MM.1S (cell line): ENCODE measurements at regions not wholly inside any gene's neighbourhood (a gene's known extent, or its start where the extent isn't known, plus 50 kb on each side); places are given as distances from the start of the nearest gene placed in this dataset.

Experiments
- DNase-seq: peaks from one replicate; pipeline ENCODE4 v3.0.0-alpha.2; 2015
- H2AFZ ChIP-seq: fragments of 300-600 bp; sonication (generic); 2 replicates; pipeline ENCODE4 v1.6.0; 2016; ENCODE audit warnings: antibody characterized with exemption, low read length
- H3F3A ChIP-seq: fragments of 300-600 bp; sonication (generic); 2 replicates; pipeline ENCODE4 v1.6.1; 2016; ENCODE audit warnings: mild to moderate bottlenecking, antibody characterized with exemption, low read length, moderate library complexity, mixed read lengths; ENCODE audit not compliant: insufficient read depth
- H3K27ac ChIP-seq: fragments of 300-600 bp; sonication (generic); 2 replicates; pipeline ENCODE4 v1.5.1; 2016; ENCODE audit warnings: mild to moderate bottlenecking, low read length
- H3K27me3 ChIP-seq: fragments of 300-600 bp; sonication (generic); replicated peaks from 2 replicates; pipeline ENCODE4 v1.6.0; 2016; ENCODE audit warnings: low read length; ENCODE audit not compliant: insufficient read depth
- H3K36me3 ChIP-seq: fragments of 300-600 bp; sonication (generic); replicated peaks from 2 replicates; pipeline ENCODE4 v1.6.1; 2016; ENCODE audit warnings: mild to moderate bottlenecking, low read length, mixed read lengths; ENCODE audit not compliant: insufficient read depth
- H3K4me1 ChIP-seq: fragments of 300-600 bp; sonication (generic); 2 replicates; pipeline ENCODE4 v1.6.1; 2016; ENCODE audit warnings: low read length, mixed read lengths
- H3K4me2 ChIP-seq: fragments of 300-600 bp; sonication (generic); 2 replicates; pipeline ENCODE4 v1.6.0; 2016; ENCODE audit warnings: low read depth, low read length
- H3K4me3 ChIP-seq: fragments of 300-600 bp; sonication (generic); 2 replicates; pipeline ENCODE4 v1.5.1; 2016; ENCODE audit warnings: low read length, mixed read lengths
- H3K79me2 ChIP-seq: fragments of 300-600 bp; sonication (generic); 2 replicates; pipeline ENCODE4 v1.6.1; 2016; ENCODE audit warnings: mixed run types, low read length, mixed read lengths
- H3K9ac ChIP-seq: fragments of 300-600 bp; sonication (generic); 2 replicates; pipeline ENCODE4 v1.6.1; 2016; ENCODE audit warnings: low read length, mixed read lengths
- H3K9me2 ChIP-seq: fragments of 300-600 bp; sonication (generic); replicated peaks from 2 replicates; pipeline ENCODE4 v1.6.1; 2016; ENCODE audit warnings: mild to moderate bottlenecking, low read length, mixed read lengths; ENCODE audit not compliant: insufficient read depth
- H3K9me3 ChIP-seq: fragments of 300-600 bp; sonication (generic); replicated peaks from 2 replicates; pipeline ENCODE4 v1.6.1; 2016; ENCODE audit warnings: mild to moderate bottlenecking, low read length, mixed read lengths; ENCODE audit not compliant: insufficient read depth
- H4K20me1 ChIP-seq: fragments of 300-600 bp; sonication (generic); 2 replicates; pipeline ENCODE4 v1.6.1; 2016; ENCODE audit warnings: mild to moderate bottlenecking, low read length, moderate library complexity, mixed read lengths; ENCODE audit not compliant: insufficient read depth
- CTCF ChIP-seq: fragments of 300-600 bp; sonication (generic); IDR thresholded peaks from 2 replicates; pipeline ENCODE4 v1.5.1; 2016; ENCODE audit warnings: antibody characterized with exemption, low read length, mixed read lengths
- EZH2 ChIP-seq: fragments of 300-600 bp; sonication (generic); optimal IDR thresholded peaks from 2 replicates; pipeline ENCODE3; 2017; ENCODE audit warnings: low read depth, mild to moderate bottlenecking, antibody characterized with exemption, low read length, mixed read lengths
- EZH2phosphoT487 ChIP-seq: fragments of 300-600 bp; sonication (generic); IDR thresholded peaks from 2 replicates; pipeline ENCODE4 v1.6.1; 2018; ENCODE audit warnings: antibody characterized with exemption, low read length

- TF ChIP-seq EZH2 (no peak), EZH2phosphoT487 (no peak), CTCF (no peak)
- Histone ChIP-seq H3K9ac (no peak overlapping the region), H3K4me1 (no peaks in the 10 kb centered on the region), H3K27ac (no peak overlapping the region), H4K20me1 (no peaks in the 10 kb centered on the region), H3K9me2 (no peaks in the 10 kb centered on the region), H2AFZ (no peak overlapping the region), H3K79me2 (no peaks in the 10 kb centered on the region), H3K9me3 (no peaks in the 10 kb centered on the region), H3K4me2 (no peak overlapping the region), H3F3A (no peaks in the 10 kb centered on the region), H3K36me3 (no peaks in the 10 kb centered on the region), H3K27me3 (no peaks in the 10 kb centered on the region), H3K4me3 (no peak overlapping the region)
- no peak for DNase-seq
Observed at GRCh38 chr10:130928306-130928705, 383.2 kb downstream of the TCERG1L start.

- Histone ChIP-seq H3K9me2 (no peaks in the 10 kb centered on the region), H3K4me2 (no peak overlapping the region), H4K20me1 (no peaks in the 10 kb centered on the region), H3K9ac (no peak overlapping the region), H3K27me3 (no peaks in the 10 kb centered on the region), H3F3A (no peaks in the 10 kb centered on the region), H3K9me3 (no peaks in the 10 kb centered on the region), H2AFZ (no peak overlapping the region), H3K4me1 (no peaks in the 10 kb centered on the region), H3K27ac (no peak overlapping the region), H3K36me3 (no peaks in the 10 kb centered on the region), H3K79me2 (no peaks in the 10 kb centered on the region), H3K4me3 (no peak overlapping the region)
- DNase-seq = no peak
- TF ChIP-seq CTCF (no peak), EZH2phosphoT487 (no peak), EZH2 (no peak)
Observed at GRCh38 chr10:130929422-130930325, 381.8 kb downstream of the TCERG1L start.

GRCh38 chr10:130930821-130931220 is 380.7 kb downstream of the TCERG1L start:
- H3K9me3 ChIP-seq = no peaks in the 10 kb centered on the region
- H3F3A ChIP-seq = no peaks in the 10 kb centered on the region
- no peaks in the 10 kb centered on the region for H3K27me3 ChIP-seq
- no peaks in the 10 kb centered on the region for H3K79me2 ChIP-seq
- H3K4me3 ChIP-seq = no peak overlapping the region
- no peaks in the 10 kb centered on the region for H3K4me1 ChIP-seq
- H3K27ac ChIP-seq = no peak overlapping the region
- no peaks in the 10 kb centered on the region for H4K20me1 ChIP-seq
- no peaks in the 10 kb centered on the region for H3K9me2 ChIP-seq
- H3K36me3 ChIP-seq = no peaks in the 10 kb centered on the region
- no peak for DNase-seq
- TF ChIP-seq CTCF = no peak
- no peak for TF ChIP-seq EZH2
- no peak for TF ChIP-seq EZH2phosphoT487
- no peak overlapping the region for H3K4me2 ChIP-seq
- H3K9ac ChIP-seq = no peak overlapping the region
- no peak overlapping the region for H2AFZ ChIP-seq
